ENCODE measurements at regions not wholly inside any gene's neighbourhood (a gene's known extent, or its start where the extent isn't known, plus 50 kb on each side); places are given as distances from the start of the nearest gene placed in this dataset.

DNA sequence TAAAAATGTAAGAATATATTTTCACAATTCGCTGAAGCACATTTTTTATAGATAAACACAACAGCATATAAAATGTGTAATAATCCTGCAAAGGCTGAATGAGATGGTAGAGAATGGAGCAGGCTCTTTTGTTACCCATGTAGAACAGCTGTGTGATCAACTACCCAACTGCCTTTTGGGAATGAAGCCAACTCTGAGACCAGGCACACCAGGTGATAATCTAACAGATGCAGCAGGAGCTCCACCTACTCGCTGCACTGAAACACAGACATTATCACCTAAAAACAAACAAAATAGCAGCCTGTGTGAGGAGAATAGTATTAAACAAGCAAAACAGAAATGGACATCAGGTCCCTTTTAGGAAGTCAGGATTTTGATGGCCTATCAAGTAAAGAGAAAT, 183.3 kb downstream of the CCDC59 start:
- TF ChIP-seq, protein P1, sequence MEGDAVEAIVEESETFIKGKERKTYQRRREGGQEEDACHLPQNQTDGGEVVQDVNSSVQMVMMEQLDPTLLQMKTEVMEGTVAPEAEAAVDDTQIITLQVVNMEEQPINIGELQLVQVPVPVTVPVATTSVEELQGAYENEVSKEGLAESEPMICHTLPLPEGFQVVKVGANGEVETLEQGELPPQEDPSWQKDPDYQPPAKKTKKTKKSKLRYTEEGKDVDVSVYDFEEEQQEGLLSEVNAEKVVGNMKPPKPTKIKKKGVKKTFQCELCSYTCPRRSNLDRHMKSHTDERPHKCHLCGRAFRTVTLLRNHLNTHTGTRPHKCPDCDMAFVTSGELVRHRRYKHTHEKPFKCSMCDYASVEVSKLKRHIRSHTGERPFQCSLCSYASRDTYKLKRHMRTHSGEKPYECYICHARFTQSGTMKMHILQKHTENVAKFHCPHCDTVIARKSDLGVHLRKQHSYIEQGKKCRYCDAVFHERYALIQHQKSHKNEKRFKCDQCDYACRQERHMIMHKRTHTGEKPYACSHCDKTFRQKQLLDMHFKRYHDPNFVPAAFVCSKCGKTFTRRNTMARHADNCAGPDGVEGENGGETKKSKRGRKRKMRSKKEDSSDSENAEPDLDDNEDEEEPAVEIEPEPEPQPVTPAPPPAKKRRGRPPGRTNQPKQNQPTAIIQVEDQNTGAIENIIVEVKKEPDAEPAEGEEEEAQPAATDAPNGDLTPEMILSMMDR (conservative IDR thresholded peaks at IDR 0.05; ENCODE audit: low read depth, low read length): no peak
- no peak for TF ChIP-seq EZH2 (IDR thresholded peaks at IDR 0.05; ENCODE audit: borderline replicate concordance, low read depth, low read length, poor library complexity, severe bottlenecking)

All from A673 (cell line).